IPS DF 4.7 (cell line): ENCODE measurements at regions not wholly inside any gene's neighbourhood (a gene's known extent, or its start where the extent isn't known, plus 50 kb on each side); places are given as distances from the start of the nearest gene placed in this dataset.

Source experiments
- DNase-seq: peaks from one replicate; pipeline ENCODE4 v3.0.0-alpha.2; 2013; ENCODE audit warnings: low spot score; ENCODE audit errors: extremely low read depth

GRCh38 chr11:91871791-91872190 is 352.8 kb upstream of the FAT3 start:
- DNase-seq = no peak

DNA sequence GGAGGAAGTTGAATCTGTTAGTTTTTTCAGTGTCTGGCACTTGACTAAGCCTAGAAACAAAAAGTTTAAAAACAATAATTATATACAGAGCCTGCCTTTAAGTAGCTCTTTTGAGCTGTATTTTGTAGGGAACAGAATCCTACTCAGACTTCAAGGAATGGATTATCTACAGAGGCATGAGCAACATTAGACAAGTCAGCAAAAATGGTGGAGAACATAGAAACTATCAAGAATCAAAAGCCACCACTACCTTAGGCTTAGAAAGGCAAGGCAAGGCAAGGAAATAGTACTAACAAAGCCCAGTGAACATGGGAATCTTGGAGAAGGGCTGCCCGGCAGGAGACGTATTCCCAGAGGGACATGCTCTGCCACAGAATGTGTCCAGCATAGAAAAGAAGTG is 353.6 kb upstream of the FAT3 start:
- no peak for DNase-seq

GRCh38 chr11:91869686-91870085 is 354.9 kb upstream of the FAT3 start:
- no peak for DNase-seq

DNA sequence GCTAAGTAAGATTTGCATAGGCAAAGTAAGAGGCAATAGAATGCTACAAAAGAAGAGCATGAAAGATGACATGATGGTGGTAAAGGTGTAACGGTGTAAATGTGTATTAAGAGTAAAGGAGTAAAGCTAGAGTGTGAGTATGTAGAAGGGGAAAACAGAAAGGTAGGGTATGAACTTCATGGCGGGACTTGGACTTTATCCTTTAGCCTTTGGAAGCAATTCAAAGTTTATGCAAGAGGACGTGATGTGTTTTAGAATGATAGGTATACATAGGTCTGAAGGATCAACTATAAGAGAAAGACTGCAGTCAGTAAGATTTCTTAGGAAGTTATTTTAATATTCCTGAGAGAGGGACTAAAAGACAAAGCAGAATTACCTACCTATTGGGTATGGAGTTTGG is 358.0 kb upstream of the FAT3 start:
- no peak for DNase-seq

DNA sequence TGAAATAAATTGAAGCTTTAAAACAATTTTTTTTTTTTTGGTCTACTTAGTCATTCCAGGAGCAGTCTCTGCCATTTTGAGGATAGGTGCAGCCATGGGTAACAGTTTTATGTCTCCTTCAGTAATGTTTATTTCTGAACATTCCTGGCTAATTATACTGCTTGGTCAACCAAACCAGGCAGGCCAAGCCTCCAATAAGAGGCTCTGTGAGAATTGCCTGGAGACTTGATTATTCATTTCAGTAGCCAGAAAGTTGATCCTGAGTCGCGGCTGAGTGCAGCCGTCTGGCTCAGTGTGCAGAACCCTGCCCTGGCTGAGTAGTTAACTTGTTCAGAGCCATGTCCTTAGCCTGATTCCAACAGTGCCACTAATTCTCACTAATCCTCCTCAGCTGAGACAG is 364.0 kb upstream of the FAT3 start:
- DNase-seq = no peak

DNA sequence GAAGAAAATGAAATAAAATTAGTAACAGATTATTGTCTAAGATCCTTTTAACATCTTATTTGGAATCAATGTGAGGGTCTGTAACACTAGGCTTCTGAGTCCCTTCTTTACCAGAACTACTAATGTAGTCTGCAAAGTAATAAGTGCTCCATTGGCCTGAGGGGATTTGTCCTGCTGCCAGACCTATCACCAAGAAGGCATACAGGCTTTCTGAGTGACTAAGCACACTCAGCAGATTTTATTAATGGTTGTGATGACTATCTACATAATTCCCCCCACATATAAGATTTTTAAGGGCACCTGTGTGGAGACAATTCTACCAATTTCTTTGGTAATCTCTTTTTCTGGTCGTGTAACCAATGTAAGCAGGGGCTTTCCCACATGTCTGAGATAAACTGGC is 365.0 kb upstream of the FAT3 start:
- DNase-seq = no peak

DNA sequence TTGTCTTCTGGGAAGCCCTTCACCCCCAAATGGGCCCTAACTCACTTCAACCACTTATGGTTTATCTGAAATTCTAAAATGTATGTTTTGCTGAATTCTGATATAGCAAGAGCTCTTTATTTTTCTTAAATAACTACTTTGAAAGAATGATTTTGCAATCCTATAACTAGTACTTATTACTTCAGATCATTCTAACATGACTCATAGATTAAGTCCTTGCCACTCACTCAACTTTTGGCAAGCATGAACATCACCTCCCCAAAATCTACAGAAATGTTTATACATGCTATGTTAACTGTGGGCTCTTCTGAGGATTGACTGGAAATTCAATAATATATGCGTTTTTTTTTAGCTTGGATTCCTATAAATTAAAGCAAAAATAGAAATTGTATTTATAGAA is 367.4 kb upstream of the FAT3 start:
- DNase-seq = no peak

DNA sequence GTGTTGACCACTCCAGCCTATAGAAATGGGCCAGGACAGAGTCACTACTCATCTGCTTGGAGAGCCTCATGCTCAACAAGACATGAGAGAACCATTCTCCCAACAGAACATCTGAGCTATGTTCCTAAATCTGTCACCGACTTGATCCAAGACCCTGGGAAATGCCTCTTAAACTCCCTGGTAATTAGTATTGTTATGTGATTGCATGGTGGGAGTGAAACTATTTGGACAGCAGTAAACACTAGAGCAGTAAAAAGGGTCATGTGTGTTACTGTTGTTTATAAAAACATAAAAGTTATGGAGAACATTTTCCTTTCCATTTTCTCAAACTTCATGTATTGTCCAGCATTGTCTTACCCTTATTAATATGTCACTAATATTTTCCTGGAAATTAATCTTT is 369.8 kb upstream of the FAT3 start:
- no peak for DNase-seq

DNA sequence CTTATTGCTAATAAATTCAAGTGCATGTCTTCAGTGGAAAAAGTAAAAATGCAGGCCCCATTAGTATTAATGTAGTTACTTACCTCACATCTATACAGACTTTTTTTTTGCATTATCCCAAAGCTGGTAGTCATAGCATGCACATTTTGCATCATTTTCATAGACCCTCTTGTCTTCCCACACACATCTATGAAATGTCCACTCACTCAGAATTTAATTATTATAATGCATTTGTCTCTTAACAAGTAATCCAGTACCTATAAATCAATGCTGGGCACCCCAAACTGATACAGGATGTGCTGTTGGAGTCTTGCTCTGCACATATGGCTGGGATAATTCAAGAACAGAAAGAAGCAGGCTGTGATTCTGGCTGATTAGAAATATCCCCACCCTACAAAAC is 370.4 kb upstream of the FAT3 start:
- no peak for DNase-seq

- no peak for DNase-seq
Measured at GRCh38 chr11:91851908-91852307, 372.7 kb upstream of the FAT3 start.

GRCh38 chr11:91850533-91851275 is 373.9 kb upstream of the FAT3 start:
- no peak for DNase-seq

- DNase-seq = no peak
Measured at GRCh38 chr11:91850021-91850420, 374.6 kb upstream of the FAT3 start.

DNA sequence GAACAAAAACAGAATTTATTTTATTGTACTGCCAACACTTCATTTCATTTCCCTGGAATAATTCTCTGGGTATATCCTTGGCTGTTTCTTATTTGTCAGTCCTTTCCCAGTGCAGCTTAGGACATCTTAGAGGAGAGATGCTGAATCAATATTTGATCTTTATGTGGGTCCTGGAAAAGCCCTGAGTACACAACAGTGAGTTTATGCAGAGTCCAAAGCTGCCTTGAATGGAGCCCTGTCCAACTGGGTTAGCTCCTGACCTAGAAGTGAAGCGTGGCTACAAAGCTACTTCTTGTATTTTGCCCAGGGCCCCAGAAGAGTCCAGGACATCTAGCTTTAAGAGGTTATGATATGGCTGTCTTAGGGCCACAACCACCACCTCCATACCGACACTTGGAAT is 378.0 kb upstream of the FAT3 start:
- no peak for DNase-seq

- DNase-seq = no peak
Measured at GRCh38 chr11:91846002-91846401, 378.6 kb upstream of the FAT3 start.

DNA sequence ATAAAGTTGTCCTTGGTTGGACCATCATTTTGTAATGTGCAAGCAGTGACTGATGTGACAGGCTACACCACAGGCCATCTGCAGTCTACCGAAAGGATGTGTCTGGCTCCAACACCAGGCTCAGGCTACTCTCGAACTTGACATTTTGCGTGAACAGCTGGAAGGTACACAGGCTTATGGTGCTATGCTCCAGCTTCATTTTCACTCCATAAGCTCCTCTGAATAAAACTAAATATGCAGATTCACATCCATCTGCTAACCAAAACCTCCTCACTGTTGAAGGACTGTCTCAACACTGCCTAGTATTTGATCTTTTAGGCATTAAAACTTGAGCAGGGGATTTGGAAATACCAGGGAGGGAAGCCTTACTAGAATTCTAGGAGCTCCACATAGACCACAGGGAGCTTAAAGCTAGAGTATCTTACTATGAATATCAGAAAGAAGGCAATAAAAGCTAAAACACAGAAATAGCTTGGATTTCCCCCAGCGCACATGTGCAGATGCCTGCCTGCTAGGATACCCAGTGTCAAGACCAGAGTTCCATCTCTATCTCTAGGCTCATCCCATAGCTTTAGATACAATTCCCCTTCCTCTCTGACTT is 383.9 kb upstream of the FAT3 start:
- DNase-seq = no peak

DNA sequence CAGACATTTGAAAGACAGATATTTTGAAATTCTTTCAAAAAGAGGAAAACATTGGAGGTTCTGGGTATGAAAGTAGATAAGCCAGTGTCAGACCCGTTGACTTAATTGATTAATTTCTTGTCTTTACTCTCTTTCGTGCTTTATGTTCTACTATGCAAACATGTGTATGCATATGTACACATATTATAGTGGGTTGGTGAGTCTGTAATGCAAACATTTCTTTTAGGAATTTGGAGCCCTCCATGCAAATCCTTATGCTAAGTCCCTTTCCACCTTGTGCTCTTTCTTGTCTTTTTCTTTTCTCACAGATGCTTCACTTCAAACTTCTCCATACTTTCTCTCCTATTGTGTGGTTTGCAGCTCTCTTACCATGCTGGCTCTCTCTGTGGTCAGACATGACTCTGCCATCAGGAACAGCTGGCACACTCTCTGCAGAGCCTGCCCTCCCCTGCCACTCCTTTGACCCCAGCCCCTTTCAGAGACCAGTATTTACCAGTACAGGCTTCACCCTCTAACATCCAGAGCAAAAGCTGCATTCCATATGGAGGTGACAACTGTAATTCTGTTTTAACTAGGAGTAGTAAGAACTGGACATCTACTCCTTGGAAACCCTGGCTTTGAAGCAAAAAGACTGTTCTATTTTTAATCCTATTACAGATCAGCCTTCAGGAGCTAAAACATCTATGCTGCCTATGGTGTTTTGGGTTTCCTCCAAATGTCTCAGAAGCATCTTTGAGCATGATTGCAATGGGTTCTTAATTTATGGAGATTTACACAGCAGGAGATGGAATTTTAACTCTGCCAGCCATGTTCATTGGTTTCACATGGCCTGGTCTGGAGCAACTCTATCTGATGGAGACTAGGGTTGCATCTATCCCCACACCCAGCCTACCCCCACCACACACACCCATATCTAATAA is 386.9 kb upstream of the FAT3 start:
- no peak for DNase-seq

- no peak for DNase-seq
Measured at GRCh38 chr11:91835051-91835560, 389.5 kb upstream of the FAT3 start.

GRCh38 chr11:91828901-91829300 is 395.7 kb upstream of the FAT3 start:
- no peak for DNase-seq

- DNase-seq = no peak
Measured at GRCh38 chr11:91825777-91826176, 398.8 kb upstream of the FAT3 start.

DNA sequence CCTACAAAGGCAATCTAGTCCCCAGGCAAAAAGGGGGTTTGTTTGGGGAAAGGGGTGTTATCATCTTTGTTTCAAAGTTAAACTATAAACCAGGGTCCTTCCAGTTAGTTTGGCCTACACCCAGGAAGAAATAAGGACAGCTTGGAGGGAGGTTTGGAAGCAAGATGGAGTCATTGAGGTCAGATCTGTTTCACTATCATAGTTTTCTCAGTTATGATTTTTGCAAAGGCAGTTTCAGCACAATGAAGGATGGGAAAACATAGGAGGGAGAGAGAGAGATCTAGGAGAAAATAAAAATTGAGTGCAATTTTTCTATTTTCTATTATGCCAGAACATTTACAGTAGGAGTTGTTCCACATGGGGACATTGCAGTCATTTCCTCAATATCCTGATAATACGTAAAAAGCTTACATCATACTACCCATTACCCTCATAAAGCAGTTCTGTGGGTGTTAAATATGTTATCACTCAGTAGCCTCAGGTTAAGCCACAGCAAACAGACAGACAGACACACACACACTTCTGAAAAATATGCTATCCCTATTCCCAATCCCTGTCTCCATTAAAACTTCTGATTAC is 401.3 kb upstream of the FAT3 start:
- no peak for DNase-seq

DNA sequence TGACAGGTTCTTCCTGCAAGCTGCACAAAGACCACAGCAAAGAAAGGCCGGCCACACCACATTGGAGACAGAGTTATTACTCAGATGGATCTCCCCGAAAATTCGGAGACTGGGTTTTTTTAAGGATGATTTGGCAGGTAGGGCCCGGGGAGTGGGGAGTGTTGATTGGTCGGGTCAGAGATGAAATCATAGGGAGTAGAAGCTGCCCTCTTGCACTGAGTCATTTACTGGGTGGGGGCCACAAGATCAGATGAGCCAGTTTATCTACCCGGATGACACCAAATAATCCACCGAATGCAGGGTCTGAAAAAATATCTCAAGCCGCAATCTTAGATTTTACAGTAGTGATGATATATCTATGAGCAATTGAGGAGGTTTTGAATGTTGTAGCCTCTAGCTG is 401.8 kb upstream of the FAT3 start:
- no peak for DNase-seq

DNA sequence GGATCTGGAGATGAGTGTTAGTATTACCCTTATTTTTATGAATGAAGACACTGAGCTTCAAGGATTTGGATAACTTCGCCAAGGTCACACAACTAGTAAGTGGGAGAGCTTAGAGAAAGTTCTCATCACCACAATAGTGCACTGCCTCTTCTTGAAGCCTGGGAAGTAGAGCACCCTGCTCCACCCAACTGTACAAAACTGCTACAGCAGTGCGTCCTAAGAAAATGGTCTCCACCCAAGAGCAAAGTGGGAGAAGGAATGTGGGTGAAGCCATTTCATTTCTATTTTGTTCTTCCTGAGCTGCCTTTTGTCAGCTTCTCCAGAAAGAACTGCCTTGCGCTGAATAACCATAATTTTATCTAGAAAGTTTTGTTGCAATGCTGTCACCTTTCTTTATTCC is 403.9 kb upstream of the FAT3 start:
- DNase-seq = no peak
